Superior temporal gyrus (tissue), 1 donor: ENCODE measurements at regions not wholly inside any gene's neighbourhood (a gene's known extent, or its start where the extent isn't known, plus 50 kb on each side); places are given as distances from the start of the nearest gene placed in this dataset.

ENCODE experiments used
- DNase-seq: peaks from one replicate; pipeline ENCODE4 v3.0.0-alpha.2; 2016; ENCODE audit errors: extremely low spot score

- DNase-seq: no peak
These were observed 159.2 kb downstream of the SLC35B3 start for GRCh38 chr6:8276148-8276547.

GRCh38 chr6:8275667-8276066, 159.7 kb downstream of the SLC35B3 start:
- DNase-seq: no peak

GRCh38 chr6:8274226-8274625, 161.1 kb downstream of the SLC35B3 start:
- DNase-seq: no peak

- no peak for DNase-seq
These were observed 165.4 kb downstream of the SLC35B3 start for GRCh38 chr6:8269872-8270454.

GRCh38 chr6:8269094-8269493, 166.3 kb downstream of the SLC35B3 start:
- no peak for DNase-seq

- DNase-seq: no peak
These were observed 166.3 kb upstream of the EEF1E1 start for GRCh38 chr6:8268606-8269005.

- no peak for DNase-seq
These were observed 165.8 kb upstream of the EEF1E1 start for GRCh38 chr6:8268156-8268555.

- DNase-seq: no peak
These were observed 158.3 kb upstream of the EEF1E1 start for GRCh38 chr6:8260610-8261009.

GRCh38 chr6:8246403-8246802, 144.1 kb upstream of the EEF1E1 start:
- no peak for DNase-seq

- DNase-seq: no peak
These were observed 143.4 kb upstream of the EEF1E1 start for GRCh38 chr6:8245726-8246125.

- DNase-seq: no peak
These were observed 141.1 kb upstream of the EEF1E1 start for GRCh38 chr6:8243475-8243874.

- DNase-seq: no peak
These were observed 140.5 kb upstream of the EEF1E1 start for GRCh38 chr6:8242885-8243284.

GRCh38 chr6:8240301-8240700, 138.0 kb upstream of the EEF1E1 start:
- no peak for DNase-seq

- DNase-seq: no peak
These were observed 136.7 kb upstream of the EEF1E1 start for GRCh38 chr6:8238773-8239683.

GRCh38 chr6:8237668-8238067, 135.3 kb upstream of the EEF1E1 start:
- DNase-seq: no peak

- DNase-seq: no peak
These were observed 134.6 kb upstream of the EEF1E1 start for GRCh38 chr6:8236956-8237355.

- no peak for DNase-seq
These were observed 132.0 kb upstream of the EEF1E1 start for GRCh38 chr6:8234321-8234720.

- DNase-seq: no peak
These were observed 129.6 kb upstream of the EEF1E1 start for GRCh38 chr6:8231956-8232355.

GRCh38 chr6:8229915-8230756, 127.8 kb upstream of the EEF1E1 start:
- no peak for DNase-seq

GRCh38 chr6:8225113-8225512, 122.8 kb upstream of the EEF1E1 start:
- no peak for DNase-seq

- no peak for DNase-seq
These were observed 121.3 kb upstream of the EEF1E1 start for GRCh38 chr6:8223678-8224077.

- peak; percentile 87 for DNase-seq
These were observed 117.1 kb upstream of the EEF1E1 start for GRCh38 chr6:8219352-8219943.
